HepG2 (cell line): ENCODE measurements at regions not wholly inside any gene's neighbourhood (a gene's known extent, or its start where the extent isn't known, plus 50 kb on each side); places are given as distances from the start of the nearest gene placed in this dataset.

ENCODE experiments used
- BCL6 ChIP-seq: IDR thresholded peaks from 2 replicates; pipeline ENCODE4 v1.6.1; 2016; ENCODE audit warnings: missing genetic modification reagents, missing compliant biosample characterization
- HCFC1 ChIP-seq: fragments of 150-350 bp; IDR thresholded peaks from 2 replicates; pipeline ENCODE4 v1.6.1; 2014; ENCODE audit warnings: low read depth, low read length
- HOXA3 ChIP-seq: sonication (generic); formaldehyde crosslinking; IDR thresholded peaks from 2 replicates; pipeline ENCODE4 v1.5.0; 2020; ENCODE audit warnings: missing genetic modification reagents
- NBN ChIP-seq: fragments of 450-650 bp; conservative IDR thresholded peaks from 2 replicates; pipeline ENCODE4 v1.6.1; 2017
- PITX1 ChIP-seq: sonication (generic); formaldehyde crosslinking; IDR thresholded peaks from 2 replicates; pipeline ENCODE4 v1.5.1; 2020; ENCODE audit warnings: mild to moderate bottlenecking, missing genetic modification reagents
- SMAD9 ChIP-seq: sonication (generic); formaldehyde crosslinking; IDR thresholded peaks from 2 replicates; pipeline ENCODE4 v1.5.1; 2020; ENCODE audit warnings: mild to moderate bottlenecking, missing genetic modification reagents
- THAP11 ChIP-seq: IDR thresholded peaks from 2 replicates; pipeline ENCODE4 v1.6.1; 2016; ENCODE audit warnings: missing biosample characterization, missing genetic modification reagents
- ZNF234 ChIP-seq: sonication (generic); formaldehyde crosslinking; conservative IDR thresholded peaks from 2 replicates; pipeline ENCODE4 v1.5.1; 2020; ENCODE audit warnings: mild to moderate bottlenecking, missing genetic modification reagents
- ZNF501 ChIP-seq: sonication (generic); formaldehyde crosslinking; IDR thresholded peaks from 2 replicates; pipeline ENCODE4 v1.5.1; 2020; ENCODE audit warnings: mild to moderate bottlenecking, moderate library complexity, missing genetic modification reagents
- ZNF549 ChIP-seq: sonication (generic); formaldehyde crosslinking; IDR thresholded peaks from 2 replicates; pipeline ENCODE4 v1.5.0; 2020; ENCODE audit warnings: missing genetic modification reagents
- ZNF550 ChIP-seq: sonication (generic); formaldehyde crosslinking; IDR thresholded peaks from 2 replicates; pipeline ENCODE4 v1.4.0; 2020; ENCODE audit warnings: mild to moderate bottlenecking, missing genetic modification reagents, borderline replicate concordance
- ZNF614 ChIP-seq: IDR thresholded peaks from 2 replicates; pipeline ENCODE4 v1.6.1; 2018; ENCODE audit warnings: missing biosample characterization, missing genetic modification reagents, inconsistent platforms, borderline replicate concordance
- ZNF713 ChIP-seq: sonication (generic); formaldehyde crosslinking; IDR thresholded peaks from 2 replicates; pipeline ENCODE4 v1.4.0; 2020; ENCODE audit warnings: mild to moderate bottlenecking, missing genetic modification reagents
- ZNF746 ChIP-seq: sonication (generic); formaldehyde crosslinking; IDR thresholded peaks from 2 replicates; pipeline ENCODE4 v1.8.0; 2022; ENCODE audit warnings: mild to moderate bottlenecking, missing genetic modification reagents
- TF ChIP-seq, protein P1 (sequence below): sonication (generic); formaldehyde crosslinking; IDR thresholded peaks from 2 replicates; pipeline ENCODE4 v1.4.0; 2020; ENCODE audit warnings: mild to moderate bottlenecking, missing genetic modification reagents
- TF ChIP-seq, protein P2 (sequence below): sonication (generic); formaldehyde crosslinking; IDR thresholded peaks from 2 replicates; pipeline ENCODE4 v1.9.0; 2022; ENCODE audit warnings: low read depth, missing genetic modification reagents
- TF ChIP-seq, protein P3 (sequence below): sonication (generic); formaldehyde crosslinking; IDR thresholded peaks from 2 replicates; pipeline ENCODE4 v1.4.0; 2020; ENCODE audit warnings: missing genetic modification reagents
- TF ChIP-seq, protein P4 (sequence below): sonication (generic); formaldehyde crosslinking; IDR thresholded peaks from 2 replicates; pipeline ENCODE4 v1.4.0; 2020; ENCODE audit warnings: missing genetic modification reagents

DNA sequence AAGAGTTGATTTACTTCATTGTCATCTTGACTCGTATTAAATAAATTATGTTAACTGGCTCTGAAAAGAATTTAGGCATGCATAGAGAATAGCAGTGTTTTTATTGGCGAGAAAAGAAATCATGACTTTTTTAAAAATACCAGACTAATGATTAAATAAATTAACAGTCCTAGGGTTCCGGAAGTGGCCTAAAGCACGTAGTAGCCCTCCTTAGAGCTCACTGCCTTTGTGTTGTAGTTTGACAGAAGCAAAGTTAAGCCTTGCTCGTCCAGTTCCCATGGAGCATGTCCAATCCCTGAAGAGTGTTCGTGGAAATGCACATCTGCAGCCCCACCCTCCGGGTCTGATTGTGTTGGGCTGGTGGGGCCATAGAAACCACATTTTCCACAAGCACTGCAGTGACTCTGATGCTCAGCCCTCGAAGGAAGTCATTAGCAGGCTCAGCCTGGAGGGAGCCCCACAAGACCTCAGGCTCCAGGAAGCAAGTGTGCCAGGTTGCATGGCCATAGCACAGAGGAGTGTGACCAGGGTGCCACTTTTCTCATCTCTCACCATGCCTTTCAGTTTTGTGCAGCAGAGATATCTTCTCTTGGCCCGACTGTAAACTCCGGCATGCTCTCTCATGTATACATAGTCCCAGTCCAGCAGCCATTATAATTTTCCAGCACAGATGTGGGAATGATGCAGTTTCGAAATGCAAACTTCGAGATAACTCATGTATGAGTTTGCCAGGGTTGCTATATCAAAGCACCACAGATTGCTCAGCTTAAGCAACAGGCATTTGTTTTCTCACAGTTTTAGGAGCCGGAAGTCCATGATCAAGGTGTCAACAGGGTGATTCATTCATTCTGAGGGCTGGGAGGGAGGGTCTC, 188.6 kb upstream of the SH3BP4 start (continued):
- TF ChIP-seq, protein P1, sequence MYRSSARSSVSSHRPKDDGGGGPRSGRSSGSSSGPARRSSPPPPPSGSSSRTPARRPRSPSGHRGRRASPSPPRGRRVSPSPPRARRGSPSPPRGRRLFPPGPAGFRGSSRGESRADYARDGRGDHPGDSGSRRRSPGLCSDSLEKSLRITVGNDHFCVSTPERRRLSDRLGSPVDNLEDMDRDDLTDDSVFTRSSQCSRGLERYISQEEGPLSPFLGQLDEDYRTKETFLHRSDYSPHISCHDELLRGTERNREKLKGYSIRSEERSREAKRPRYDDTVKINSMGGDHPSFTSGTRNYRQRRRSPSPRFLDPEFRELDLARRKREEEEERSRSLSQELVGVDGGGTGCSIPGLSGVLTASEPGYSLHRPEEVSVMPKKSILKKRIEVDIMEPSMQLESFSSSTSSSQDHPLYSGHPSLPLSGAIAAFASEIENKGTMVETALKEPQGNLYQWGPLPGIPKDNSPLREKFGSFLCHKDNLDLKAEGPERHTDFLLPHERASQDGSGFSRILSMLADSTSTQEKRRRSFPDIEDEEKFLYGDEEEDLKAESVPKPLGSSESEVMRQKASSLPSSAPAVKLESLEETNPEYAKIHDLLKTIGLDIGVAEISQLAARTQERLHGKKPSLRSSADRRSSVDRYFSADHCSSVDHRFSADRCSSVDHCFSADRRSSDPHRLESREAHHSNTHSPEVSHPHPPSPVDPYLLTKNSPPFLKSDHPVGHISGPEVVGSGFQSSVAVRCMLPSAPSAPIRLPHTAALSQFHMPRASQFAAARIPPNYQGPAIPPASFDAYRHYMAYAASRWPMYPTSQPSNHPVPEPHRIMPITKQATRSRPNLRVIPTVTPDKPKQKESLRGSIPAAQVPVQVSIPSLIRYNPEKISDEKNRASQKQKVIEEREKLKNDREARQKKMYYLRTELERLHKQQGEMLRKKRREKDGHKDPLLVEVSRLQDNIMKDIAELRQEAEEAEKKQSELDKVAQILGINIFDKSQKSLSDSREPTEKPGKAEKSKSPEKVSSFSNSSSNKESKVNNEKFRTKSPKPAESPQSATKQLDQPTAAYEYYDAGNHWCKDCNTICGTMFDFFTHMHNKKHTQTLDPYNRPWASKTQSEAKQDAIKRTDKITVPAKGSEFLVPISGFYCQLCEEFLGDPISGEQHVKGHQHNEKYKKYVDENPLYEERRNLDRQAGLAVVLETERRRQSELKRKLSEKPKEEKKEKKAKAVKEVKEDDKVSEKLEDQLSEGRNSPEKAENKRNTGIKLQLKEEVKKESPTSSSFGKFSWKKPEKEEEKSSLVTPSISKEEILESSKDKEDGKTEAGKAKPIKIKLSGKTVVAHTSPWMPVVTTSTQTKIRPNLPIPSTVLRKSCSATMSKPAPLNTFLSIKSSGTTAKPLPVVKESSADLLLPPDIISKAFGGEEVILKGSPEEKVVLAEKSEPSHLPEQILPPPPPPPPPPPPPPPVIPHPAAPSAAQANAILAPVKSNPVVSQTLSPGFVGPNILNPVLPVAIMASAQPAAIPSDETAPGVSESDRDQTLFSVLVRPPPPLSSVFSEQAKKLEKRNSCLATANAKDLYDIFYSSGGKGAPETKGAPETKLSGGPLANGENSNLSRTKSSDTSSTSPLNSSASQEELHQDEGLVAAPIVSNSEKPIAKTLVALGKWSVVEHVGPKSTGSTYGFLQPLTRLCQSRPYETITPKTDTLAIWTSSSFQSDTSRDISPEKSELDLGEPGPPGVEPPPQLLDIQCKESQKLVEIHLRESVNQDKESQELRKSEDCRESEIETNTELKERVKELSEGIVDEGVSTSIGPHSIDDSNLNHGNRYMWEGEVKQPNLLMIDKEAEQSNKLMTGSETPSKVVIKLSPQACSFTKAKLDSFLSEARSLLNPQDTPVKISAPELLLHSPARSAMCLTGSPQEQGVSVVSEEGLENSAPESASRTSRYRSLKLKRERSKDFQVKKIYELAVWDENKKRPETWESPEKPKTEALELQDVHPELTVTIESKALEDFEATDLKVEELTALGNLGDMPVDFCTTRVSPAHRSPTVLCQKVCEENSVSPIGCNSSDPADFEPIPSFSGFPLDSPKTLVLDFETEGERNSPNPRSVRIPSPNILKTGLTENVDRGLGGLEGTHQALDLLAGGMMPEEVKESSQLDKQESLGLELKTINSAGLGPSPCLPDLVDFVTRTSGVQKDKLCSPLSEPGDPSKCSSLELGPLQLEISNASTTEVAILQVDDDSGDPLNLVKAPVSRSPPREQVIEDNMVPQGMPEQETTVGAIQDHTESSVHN (CRISPR knock-in tag) = no peak
- TF ChIP-seq, protein P2, sequence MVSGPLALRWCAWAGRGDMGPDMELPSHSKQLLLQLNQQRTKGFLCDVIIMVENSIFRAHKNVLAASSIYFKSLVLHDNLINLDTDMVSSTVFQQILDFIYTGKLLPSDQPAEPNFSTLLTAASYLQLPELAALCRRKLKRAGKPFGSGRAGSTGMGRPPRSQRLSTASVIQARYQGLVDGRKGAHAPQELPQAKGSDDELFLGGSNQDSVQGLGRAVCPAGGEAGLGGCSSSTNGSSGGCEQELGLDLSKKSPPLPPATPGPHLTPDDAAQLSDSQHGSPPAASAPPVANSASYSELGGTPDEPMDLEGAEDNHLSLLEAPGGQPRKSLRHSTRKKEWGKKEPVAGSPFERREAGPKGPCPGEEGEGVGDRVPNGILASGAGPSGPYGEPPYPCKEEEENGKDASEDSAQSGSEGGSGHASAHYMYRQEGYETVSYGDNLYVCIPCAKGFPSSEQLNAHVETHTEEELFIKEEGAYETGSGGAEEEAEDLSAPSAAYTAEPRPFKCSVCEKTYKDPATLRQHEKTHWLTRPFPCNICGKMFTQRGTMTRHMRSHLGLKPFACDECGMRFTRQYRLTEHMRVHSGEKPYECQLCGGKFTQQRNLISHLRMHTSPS (CRISPR knock-in tag) = no peak
- TF ChIP-seq ZNF234 (CRISPR knock-in tag) = no peak
- TF ChIP-seq ZNF549 (CRISPR knock-in tag) = no peak
- TF ChIP-seq, protein P3, sequence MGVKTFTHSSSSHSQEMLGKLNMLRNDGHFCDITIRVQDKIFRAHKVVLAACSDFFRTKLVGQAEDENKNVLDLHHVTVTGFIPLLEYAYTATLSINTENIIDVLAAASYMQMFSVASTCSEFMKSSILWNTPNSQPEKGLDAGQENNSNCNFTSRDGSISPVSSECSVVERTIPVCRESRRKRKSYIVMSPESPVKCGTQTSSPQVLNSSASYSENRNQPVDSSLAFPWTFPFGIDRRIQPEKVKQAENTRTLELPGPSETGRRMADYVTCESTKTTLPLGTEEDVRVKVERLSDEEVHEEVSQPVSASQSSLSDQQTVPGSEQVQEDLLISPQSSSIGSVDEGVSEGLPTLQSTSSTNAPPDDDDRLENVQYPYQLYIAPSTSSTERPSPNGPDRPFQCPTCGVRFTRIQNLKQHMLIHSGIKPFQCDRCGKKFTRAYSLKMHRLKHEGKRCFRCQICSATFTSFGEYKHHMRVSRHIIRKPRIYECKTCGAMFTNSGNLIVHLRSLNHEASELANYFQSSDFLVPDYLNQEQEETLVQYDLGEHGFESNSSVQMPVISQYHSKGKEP (CRISPR knock-in tag) = no peak
- no peak for TF ChIP-seq SMAD9 (CRISPR knock-in tag)
- TF ChIP-seq ZNF501 (CRISPR knock-in tag) = peak; percentile 71
- TF ChIP-seq HCFC1 = no peak
- no peak for TF ChIP-seq ZNF713
- TF ChIP-seq ZNF550 (CRISPR knock-in tag) = no peak
- peak; percentile 56; the same call in 1 of the 2 replicates for TF ChIP-seq ZNF614
- TF ChIP-seq ZNF746 = no peak
- TF ChIP-seq NBN = no peak
- peak; percentile 36; the same call in 1 of the 2 replicates for TF ChIP-seq BCL6
- TF ChIP-seq, protein P4, sequence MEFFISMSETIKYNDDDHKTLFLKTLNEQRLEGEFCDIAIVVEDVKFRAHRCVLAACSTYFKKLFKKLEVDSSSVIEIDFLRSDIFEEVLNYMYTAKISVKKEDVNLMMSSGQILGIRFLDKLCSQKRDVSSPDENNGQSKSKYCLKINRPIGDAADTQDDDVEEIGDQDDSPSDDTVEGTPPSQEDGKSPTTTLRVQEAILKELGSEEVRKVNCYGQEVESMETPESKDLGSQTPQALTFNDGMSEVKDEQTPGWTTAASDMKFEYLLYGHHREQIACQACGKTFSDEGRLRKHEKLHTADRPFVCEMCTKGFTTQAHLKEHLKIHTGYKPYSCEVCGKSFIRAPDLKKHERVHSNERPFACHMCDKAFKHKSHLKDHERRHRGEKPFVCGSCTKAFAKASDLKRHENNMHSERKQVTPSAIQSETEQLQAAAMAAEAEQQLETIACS = no peak
- no peak for TF ChIP-seq PITX1 (CRISPR knock-in tag)
- no peak for TF ChIP-seq THAP11 (CRISPR knock-in tag)
- TF ChIP-seq HOXA3 (CRISPR knock-in tag) = no peak
